ENCODE measurements at regions not wholly inside any gene's neighbourhood (a gene's known extent, or its start where the extent isn't known, plus 50 kb on each side); places are given as distances from the start of the nearest gene placed in this dataset.

DNA sequence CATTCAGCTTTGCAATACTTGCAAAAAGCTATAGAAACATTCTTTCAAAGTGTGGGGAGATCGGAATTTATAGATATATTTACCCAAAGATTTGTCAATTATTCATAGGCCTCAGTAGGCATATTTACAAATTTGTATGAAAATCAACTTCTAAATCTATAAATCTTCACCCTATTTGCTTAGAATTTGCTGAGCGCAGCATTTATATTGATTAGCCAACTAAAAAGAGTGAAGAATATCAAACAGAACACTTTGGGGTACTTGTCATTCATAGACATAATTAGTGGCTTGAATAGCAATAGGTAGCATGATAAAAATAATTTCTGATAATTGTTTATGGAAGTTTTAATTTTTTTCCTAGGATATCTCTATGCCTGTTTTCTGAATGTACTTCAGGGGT, 244.5 kb upstream of the SLC35B3 start:
- Histone ChIP-seq H3K4me2 (replicated peaks; ENCODE audit: extremely low read depth, low read length, poor library complexity, severe bottlenecking) (no peak overlapping the region), H3K27me3 (ENCODE audit: control insufficient read depth in 2 of 2, insufficient read depth in 2 of 2, low read length in 2 of 2) (no peaks in the 10 kb centered on the region), H3K4me1 (ENCODE audit: control insufficient read depth in 1 of 2, insufficient read depth in 2 of 2, low read length in 2 of 2) (no peaks in the 10 kb centered on the region), H4K20me1 (ENCODE audit: insufficient read depth, low read length) (no peaks in the 10 kb centered on the region), H3K9me3 (replicated peaks in 1 of 2; ENCODE audit: control insufficient read depth in 1 of 2, insufficient read depth in 1 of 2, low read length in 2 of 2) (no peaks in the 10 kb centered on the region), H3K36me3 (replicated peaks in 1 of 2; ENCODE audit: control insufficient read depth in 1 of 2, insufficient read depth in 2 of 2, low read length in 2 of 2) (no peaks in the 10 kb centered on the region), H2AFZ (ENCODE audit: insufficient read depth, low read depth, low read length, poor library complexity, severe bottlenecking) (no peak overlapping the region), H3K27ac (ENCODE audit: low read depth in 1 of 2, low read length in 2 of 2) (no peak overlapping the region), H3K4me3 (replicated peaks in 1 of 3; ENCODE audit: low read depth in 2 of 3, low read length in 3 of 3) (no peak overlapping the region), H3K9ac (ENCODE audit: insufficient read depth, low read length, poor library complexity, severe bottlenecking) (no peak overlapping the region), H3K79me2 (ENCODE audit: insufficient read depth, low read length) (no peaks in the 10 kb centered on the region)
- Mint-ChIP-seq H3K27ac (no peak overlapping the region), H3K4me1 (no peaks in the 10 kb centered on the region), H3K27me3 (ENCODE audit: low read depth in 3 of 3) (no peaks in the 10 kb centered on the region), H3K36me3 (no peaks in the 10 kb centered on the region), H3K4me3 (no peak overlapping the region), H3K9me3 (peaks cover 2 to 6% (median 3%) of the 10 kb centered on the region in 7 donors)
- TF ChIP-seq, protein P1, sequence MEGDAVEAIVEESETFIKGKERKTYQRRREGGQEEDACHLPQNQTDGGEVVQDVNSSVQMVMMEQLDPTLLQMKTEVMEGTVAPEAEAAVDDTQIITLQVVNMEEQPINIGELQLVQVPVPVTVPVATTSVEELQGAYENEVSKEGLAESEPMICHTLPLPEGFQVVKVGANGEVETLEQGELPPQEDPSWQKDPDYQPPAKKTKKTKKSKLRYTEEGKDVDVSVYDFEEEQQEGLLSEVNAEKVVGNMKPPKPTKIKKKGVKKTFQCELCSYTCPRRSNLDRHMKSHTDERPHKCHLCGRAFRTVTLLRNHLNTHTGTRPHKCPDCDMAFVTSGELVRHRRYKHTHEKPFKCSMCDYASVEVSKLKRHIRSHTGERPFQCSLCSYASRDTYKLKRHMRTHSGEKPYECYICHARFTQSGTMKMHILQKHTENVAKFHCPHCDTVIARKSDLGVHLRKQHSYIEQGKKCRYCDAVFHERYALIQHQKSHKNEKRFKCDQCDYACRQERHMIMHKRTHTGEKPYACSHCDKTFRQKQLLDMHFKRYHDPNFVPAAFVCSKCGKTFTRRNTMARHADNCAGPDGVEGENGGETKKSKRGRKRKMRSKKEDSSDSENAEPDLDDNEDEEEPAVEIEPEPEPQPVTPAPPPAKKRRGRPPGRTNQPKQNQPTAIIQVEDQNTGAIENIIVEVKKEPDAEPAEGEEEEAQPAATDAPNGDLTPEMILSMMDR (IDR thresholded peaks at IDR 0.05): no peak
- intact Hi-C loops (cut with micrococcal nuclease): no loop called here
- WGBS (ENCODE audit: insufficient coverage): no CpG with 5 or more reads among the region's 2 CpGs
- DNase-seq: no peak

DNA sequence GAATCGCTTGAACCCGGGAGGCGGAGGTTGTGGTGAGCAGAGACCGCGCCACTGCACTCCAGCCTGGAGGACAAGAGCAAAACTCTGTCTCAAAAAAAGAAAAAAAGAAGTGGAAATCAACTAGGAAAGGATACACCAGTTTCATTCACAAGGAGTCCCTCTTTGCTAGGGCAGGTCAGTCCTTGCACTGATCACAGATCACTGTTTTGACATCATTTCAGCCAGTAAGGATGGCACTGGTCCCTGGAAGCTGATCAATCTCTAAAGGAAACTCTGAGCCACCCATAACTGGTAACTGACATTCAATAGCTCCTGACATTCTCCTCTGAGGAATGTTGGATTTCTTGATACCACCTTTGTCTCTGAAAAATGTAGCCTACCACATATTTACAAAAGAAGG, 243.1 kb upstream of the SLC35B3 start:
- Histone ChIP-seq H3K9me3 (replicated peaks in 1 of 2; ENCODE audit: control insufficient read depth in 1 of 2, insufficient read depth in 1 of 2, low read length in 2 of 2) (no peaks in the 10 kb centered on the region), H4K20me1 (ENCODE audit: insufficient read depth, low read length) (no peaks in the 10 kb centered on the region), H3K4me2 (replicated peaks; ENCODE audit: extremely low read depth, low read length, poor library complexity, severe bottlenecking) (no peak overlapping the region), H3K36me3 (replicated peaks in 1 of 2; ENCODE audit: control insufficient read depth in 1 of 2, insufficient read depth in 2 of 2, low read length in 2 of 2) (no peaks in the 10 kb centered on the region), H3K27me3 (ENCODE audit: control insufficient read depth in 2 of 2, insufficient read depth in 2 of 2, low read length in 2 of 2) (no peaks in the 10 kb centered on the region), H3K79me2 (ENCODE audit: insufficient read depth, low read length) (no peaks in the 10 kb centered on the region), H3K4me1 (ENCODE audit: control insufficient read depth in 1 of 2, insufficient read depth in 2 of 2, low read length in 2 of 2) (no peaks in the 10 kb centered on the region), H3K4me3 (replicated peaks in 1 of 3; ENCODE audit: low read depth in 2 of 3, low read length in 3 of 3) (no peak overlapping the region), H3K9ac (ENCODE audit: insufficient read depth, low read length, poor library complexity, severe bottlenecking) (no peak overlapping the region), H2AFZ (ENCODE audit: insufficient read depth, low read depth, low read length, poor library complexity, severe bottlenecking) (no peak overlapping the region), H3K27ac (ENCODE audit: low read depth in 1 of 2, low read length in 2 of 2) (no peak overlapping the region)
- Mint-ChIP-seq H3K4me3 (no peak overlapping the region), H3K9me3 (peaks cover 3 to 9% (median 4%) of the 10 kb centered on the region in 7 donors), H3K4me1 (peaks cover 3% of the 10 kb centered on the region), H3K27ac (no peak overlapping the region), H3K27me3 (ENCODE audit: low read depth in 3 of 3) (no peaks in the 10 kb centered on the region), H3K36me3 (no peaks in the 10 kb centered on the region)
- 100% methylated on average over 4 of the region's 5 CpGs for WGBS (ENCODE audit: insufficient coverage)
- intact Hi-C loops (cut with micrococcal nuclease): no loop called here
- DNase-seq: no peak
- TF ChIP-seq, protein P1 (IDR thresholded peaks at IDR 0.05): no peak
